NCI-H510A (cell line): ENCODE measurements at regions not wholly inside any gene's neighbourhood (a gene's known extent, or its start where the extent isn't known, plus 50 kb on each side); places are given as distances from the start of the nearest gene placed in this dataset.
"Not testable (repeated sequence)": the region's sequence is repeated elsewhere in the genome, so short reads cannot be mapped to it uniquely, and the experiment has no call there.

Source experiments
- DNase-seq: peaks from one replicate; lab custom pipeline; 2025; lab: John Stamatoyannopoulos, UW

DNA sequence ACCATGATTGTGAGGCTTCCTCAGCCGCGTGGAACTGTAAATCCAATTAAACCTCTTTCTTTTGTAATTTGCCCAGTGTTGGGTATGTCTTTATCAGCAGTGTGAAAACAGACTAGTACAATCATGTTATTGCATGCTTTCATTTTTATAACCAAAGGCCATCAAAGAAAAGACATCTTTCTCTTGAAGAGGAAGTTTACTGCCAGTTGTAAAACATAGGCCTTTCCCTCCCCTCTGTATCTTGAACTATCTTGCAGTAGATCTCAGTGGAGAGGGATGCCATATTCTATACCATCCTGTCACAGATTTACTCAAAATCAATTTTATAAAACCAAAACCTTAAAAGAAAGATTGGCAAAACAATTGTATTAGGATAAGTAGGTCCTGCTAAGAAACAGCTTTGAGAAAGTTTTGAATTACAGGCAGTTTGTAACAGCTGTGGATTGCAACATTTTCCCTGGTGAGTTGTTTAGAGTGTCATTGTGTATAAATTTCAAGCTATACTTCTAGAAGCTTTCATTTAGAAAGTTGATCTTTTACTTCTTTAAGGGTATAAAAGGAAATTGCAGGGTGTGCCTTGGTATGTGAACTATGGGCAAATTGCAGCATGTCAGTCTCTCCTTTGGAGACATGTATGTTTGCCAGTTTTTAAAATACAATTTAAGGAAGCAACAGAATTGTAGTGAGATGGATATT is 128.0 kb downstream of the ATP23 start:
- no peak for DNase-seq

DNA sequence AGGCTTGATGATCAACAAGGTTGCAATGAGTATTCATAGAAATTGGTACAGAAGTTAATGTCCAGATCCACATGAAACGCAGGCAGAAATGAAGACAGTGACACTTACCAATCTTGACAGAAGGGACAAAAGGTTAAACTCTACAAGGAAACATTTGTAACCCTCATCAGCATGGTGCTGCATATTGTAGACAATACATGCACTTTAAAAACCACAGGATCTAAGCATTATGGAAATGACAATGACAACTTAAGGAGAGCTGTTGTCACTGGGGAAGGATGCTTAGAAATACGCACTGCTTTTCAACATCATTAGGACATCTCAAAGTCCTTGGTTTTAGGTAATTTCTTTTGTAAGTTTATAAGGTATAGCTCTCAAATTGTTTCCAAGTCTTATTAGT is 130.6 kb downstream of the ATP23 start:
- DNase-seq, result no peak

GRCh38 chr12:58074259-58074658 is 132.9 kb downstream of the ATP23 start:
- no peak for DNase-seq

DNA sequence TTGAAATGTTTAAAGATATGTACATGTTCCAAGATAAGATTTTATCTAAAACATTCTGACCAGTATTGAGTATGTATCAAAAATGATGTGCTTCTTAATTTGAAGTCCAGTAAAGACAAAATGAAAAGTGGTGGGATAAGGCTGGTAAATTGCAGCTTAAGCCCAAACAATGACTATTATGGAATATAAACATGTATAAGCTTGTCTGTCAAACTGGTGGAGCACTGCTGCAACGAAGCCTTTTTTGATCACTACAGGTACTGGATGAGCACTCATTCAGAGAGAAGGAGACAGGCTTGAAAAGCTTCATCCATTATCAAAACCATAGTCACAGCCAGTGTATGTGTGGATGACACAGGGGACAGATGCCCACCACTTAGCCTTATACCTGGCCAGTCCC is 138.4 kb downstream of the ATP23 start:
- no peak for DNase-seq

- peak; percentile 55 for DNase-seq
Measured at GRCh38 chr12:58081488-58081887, 140.1 kb downstream of the ATP23 start.

- no peak for DNase-seq
Measured at GRCh38 chr12:58082996-58083395, 141.6 kb downstream of the ATP23 start.

DNA sequence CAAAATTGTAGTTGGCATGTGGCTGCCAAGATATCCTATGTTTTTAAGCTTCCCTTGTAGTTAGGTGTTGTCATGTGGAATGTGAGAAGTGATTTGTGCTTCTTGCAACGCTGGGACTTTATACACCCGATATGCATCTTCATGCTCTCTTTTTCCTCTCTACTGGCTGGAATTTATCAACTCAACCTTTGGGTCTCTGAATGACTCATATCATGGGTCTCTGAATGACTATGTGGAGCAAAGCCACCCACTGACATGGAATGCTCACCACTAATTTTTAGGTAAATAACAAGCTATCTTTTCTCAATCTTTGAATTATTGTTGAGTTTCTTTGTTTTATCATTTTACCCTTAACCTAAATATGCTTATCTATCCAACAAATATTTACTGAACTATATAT is 144.6 kb downstream of the ATP23 start:
- no peak for DNase-seq

DNA sequence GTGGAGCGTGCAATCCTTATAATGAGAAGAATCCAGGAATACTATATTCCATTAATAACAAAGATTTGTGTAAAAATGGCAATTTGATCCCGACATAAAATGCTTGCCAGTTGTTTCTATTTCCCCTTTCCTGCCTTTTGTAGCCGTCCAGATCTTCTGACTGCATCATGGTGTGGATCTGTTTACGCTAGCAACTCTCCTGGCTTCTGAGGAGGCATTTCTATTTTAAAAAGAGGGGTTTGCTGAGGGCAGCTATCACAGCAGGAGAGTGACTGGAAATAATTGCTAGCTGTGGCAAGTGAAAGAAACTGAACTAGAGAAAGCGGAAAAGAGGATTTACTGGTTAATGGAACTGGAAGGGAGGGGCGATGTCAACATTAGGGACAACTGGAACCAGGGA is 145.6 kb downstream of the ATP23 start:
- no peak for DNase-seq

- no peak for DNase-seq
Measured at GRCh38 chr12:58087423-58088127, 146.2 kb downstream of the ATP23 start.

DNA sequence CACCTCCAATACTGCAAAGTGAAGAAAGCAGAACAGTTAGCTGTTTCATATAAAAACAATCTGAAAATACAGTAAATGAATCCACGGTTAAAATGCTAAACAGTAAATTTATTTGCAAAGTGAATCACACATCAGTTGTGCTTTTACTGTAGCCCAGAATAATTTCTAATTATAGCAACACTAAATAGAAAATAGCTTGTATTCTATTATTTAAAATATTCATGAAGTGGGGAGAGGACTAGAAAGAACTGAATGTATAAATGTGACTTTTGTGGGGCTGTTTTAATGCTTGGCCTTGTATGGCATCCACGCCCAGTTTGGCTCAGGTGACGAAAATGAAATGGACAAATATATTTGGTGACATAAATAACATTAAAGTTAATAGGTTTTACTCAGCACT is 148.2 kb downstream of the ATP23 start:
- DNase-seq, result no peak

DNA sequence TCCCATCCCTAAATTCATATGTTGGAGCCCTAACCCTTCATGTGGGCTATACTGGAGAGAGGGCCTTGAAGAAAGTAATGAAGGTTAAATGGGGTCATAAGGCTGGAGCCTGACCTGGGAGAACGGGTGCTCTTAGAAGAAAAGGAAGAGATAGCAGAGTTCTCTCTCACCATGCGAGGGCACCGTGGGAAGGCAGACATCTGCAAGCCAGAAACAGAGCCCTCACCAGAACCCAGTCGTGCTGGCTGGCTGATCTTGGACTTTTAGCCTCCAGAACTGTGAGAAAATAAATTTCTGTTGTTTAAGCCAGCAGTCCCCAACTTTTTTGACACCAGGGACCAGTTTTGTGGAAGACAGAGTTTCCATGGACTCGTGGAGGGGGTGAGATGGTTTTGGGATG is 149.3 kb downstream of the ATP23 start:
- DNase-seq, result no peak

GRCh38 chr12:58095002-58095401 is 153.6 kb downstream of the ATP23 start:
- no peak for DNase-seq

DNA sequence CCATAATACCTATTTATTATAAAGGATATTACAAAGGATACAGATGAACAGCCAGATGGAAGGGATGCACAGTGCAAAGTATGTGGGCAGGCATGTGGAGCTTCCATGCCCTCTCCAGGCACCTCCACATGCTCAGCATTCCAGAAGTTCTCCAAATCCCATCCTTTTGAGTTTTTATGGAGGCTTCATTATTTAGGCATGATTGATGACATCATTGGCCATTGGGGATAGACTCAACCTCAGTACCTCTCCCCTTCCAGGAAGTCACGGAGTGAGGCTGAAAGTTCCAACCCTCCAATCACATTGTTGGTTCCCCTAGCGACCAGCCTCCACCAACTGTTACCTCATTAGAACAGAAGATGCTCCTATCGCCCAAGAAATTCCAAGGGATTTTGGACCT is 156.4 kb downstream of the ATP23 start:
- DNase-seq, result no peak

GRCh38 chr12:58099476-58099875 is 158.1 kb downstream of the ATP23 start:
- no peak for DNase-seq

GRCh38 chr12:58104351-58104755 is 163.0 kb downstream of the ATP23 start:
- no peak for DNase-seq

GRCh38 chr12:58105225-58106119 is 164.1 kb downstream of the ATP23 start:
- no peak for DNase-seq

DNA sequence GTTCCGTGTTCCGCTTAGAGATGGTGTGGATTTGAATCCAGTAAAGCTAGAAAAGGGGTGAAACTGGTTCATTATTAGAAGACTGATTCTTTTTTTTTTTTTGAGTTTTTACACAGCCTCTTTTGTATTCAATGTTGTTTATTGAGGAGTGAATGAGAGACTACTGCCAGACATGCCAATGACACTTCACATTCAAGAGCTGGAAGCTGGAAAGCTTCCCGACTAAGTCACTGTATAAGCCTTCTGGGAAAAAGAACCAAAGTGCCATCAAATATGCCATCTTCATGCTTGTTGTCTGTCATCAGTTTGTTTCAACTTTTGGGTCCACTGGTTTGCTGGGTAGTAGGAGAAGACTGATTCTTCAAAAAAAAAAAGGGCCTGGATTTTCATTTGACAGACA is 164.8 kb downstream of the ATP23 start:
- no peak for DNase-seq

DNA sequence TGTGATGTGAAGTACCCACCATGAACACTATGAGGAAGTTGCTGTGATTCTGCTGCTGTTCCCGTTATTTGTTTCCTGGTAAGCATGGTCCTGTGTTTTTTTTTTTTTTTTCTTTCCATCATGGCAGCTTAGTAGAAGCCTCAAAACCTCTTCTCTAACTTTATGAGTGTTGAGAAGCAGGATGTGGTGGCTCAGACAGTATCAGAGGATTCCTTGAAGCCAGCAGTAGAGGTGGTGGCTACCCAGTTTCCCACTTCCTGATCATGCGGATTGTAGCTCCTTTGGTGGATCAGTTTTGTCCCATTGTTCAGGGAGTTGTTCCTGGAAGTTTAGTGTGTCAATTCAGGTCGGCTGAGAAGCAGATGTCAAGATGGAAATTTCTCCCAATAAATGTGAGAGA is 175.8 kb downstream of the ATP23 start:
- no peak for DNase-seq

DNA sequence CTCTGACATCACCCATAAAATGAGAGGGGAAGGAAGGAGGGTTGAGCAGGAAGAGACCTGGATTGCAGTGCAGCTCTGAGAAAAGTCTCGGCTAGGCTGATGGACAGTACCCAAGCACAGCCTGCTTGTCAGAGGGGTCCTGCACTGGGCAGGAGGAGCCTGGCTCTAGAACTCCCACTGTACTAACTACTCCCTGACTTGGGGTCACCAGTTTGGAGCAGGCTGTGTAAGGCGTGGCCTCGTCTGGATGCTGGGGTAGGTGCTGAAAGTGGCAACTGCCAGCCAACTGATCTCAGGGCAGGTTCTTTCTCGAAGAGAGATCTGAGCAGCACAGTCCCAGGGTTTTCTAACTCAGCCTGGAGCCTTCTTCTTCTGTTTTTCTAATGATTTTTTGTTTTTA is 176.3 kb downstream of the ATP23 start:
- DNase-seq, result no peak

GRCh38 chr12:58125761-58126160 is 184.4 kb downstream of the ATP23 start:
- DNase-seq, result not testable (repeated sequence)

GRCh38 chr12:58131986-58132755 is 190.8 kb downstream of the ATP23 start:
- DNase-seq, result no peak

- no peak for DNase-seq
Measured at GRCh38 chr12:58138424-58138823, 197.1 kb downstream of the ATP23 start.
